Tibial nerve (tissue), 3 donors: ENCODE measurements at regions not wholly inside any gene's neighbourhood (a gene's known extent, or its start where the extent isn't known, plus 50 kb on each side); places are given as distances from the start of the nearest gene placed in this dataset.

Experiments used
- CTCF ChIP-seq, 5 experiments: fragments of 200-600 bp in 3 of 5; fragments of 450-650 bp in 2 of 5; sonication (generic) in 3 of 5; IDR thresholded peaks; one replicate each; pipeline ENCODE4 v1.5.1; 2016 to 2019; ENCODE audit warnings: antibody characterized with exemption in 5 of 5, mild to moderate bottlenecking in 3 of 5, moderate library complexity in 2 of 5
- POLR2A ChIP-seq, 2 donors: fragments of 450-650 bp; IDR thresholded peaks; one replicate each; pipeline ENCODE4 v1.6.1; 2017; ENCODE audit warnings: antibody characterized with exemption in 2 of 2, mild to moderate bottlenecking in 2 of 2, moderate library complexity in 2 of 2

GRCh38 chr13:104143760-104144416, 1077.7 kb upstream of the SLC10A2 start:
- TF ChIP-seq CTCF (IDR thresholded peaks at IDR 0.05), result no peak
- TF ChIP-seq POLR2A (IDR thresholded peaks at IDR 0.05), result no peak
